Gastroesophageal sphincter (tissue), 4 donors: ENCODE measurements at regions not wholly inside any gene's neighbourhood (a gene's known extent, or its start where the extent isn't known, plus 50 kb on each side); places are given as distances from the start of the nearest gene placed in this dataset.
"Not testable (repeated sequence)": the region's sequence is repeated elsewhere in the genome, so short reads cannot be mapped to it uniquely, and the experiment has no call there.

Experiments used
- ATAC-seq: fragments of 150-250 bp; one replicate; pipeline ENCODE4 v1.9.1; 2016; ENCODE audit warnings: mild to moderate bottlenecking, moderate library complexity
- H3K27ac ChIP-seq, 4 donors: fragments of 200-600 bp; sonication (generic) in 3 of 4; 1 replicate in 3 of 4; 2 replicates in 1 of 4; pipeline ENCODE4 v1.5.1; 2016 to 2019
- H3K27me3 ChIP-seq: fragments of 200-600 bp; sonication (generic); one replicate; pipeline ENCODE4 v1.5.1; 2019
- H3K36me3 ChIP-seq, 2 donors: fragments of 200-600 bp; sonication (generic); one replicate each; pipeline ENCODE4 v1.5.1; 2019; ENCODE audit warnings: control low read depth in 1 of 2
- H3K4me1 ChIP-seq, 3 donors: fragments of 200-600 bp; sonication (generic); 1 replicate in 2 of 3; 2 replicates in 1 of 3; pipeline ENCODE4 v1.5.1; 2016 to 2019; ENCODE audit warnings: control low read depth in 2 of 3
- H3K4me3 ChIP-seq, 2 donors: fragments of 200-600 bp; sonication (generic); one replicate each; pipeline ENCODE4 v1.5.1; 2019; ENCODE audit warnings: mild to moderate bottlenecking in 1 of 2, moderate library complexity in 1 of 2
- H3K9me3 ChIP-seq, 3 donors: fragments of 200-600 bp; sonication (generic); one replicate each; pipeline ENCODE4 v1.5.1; 2017 to 2019; ENCODE audit warnings: control low read depth in 2 of 3
- EP300 ChIP-seq: sonication (generic); formaldehyde crosslinking; IDR thresholded peaks from one replicate; pipeline ENCODE4 v1.6.1; 2017; ENCODE audit warnings: antibody characterized with exemption, mild to moderate bottlenecking
- POLR2A ChIP-seq, 2 donors: fragments of 450-650 bp; IDR thresholded peaks; one replicate each; pipeline ENCODE4 v1.6.1; 2017; ENCODE audit warnings: antibody characterized with exemption in 2 of 2, mild to moderate bottlenecking in 2 of 2, moderate library complexity in 1 of 2
- POLR2AphosphoS5 ChIP-seq: sonication (generic); formaldehyde crosslinking; IDR thresholded peaks from one replicate; pipeline ENCODE4 v1.6.1; 2017; ENCODE audit warnings: antibody characterized with exemption
- WGBS, 2 donors: methylation state at CpG; one replicate each; pipeline ENCODE4 v1.1.5; 2018; ENCODE audit warnings: low coverage in 1 of 2; 5-methylcytosine and 5-hydroxymethylcytosine counted together
- TF ChIP-seq, protein P1 (sequence below), 4 experiments: fragments of 200-600 bp in 2 of 4; fragments of 450-650 bp in 2 of 4; sonication (generic) in 1 of 4; IDR thresholded peaks; one replicate each; pipeline ENCODE4 v1.5.1; 2017 to 2019; ENCODE audit warnings: antibody characterized with exemption in 4 of 4, mild to moderate bottlenecking in 2 of 4, moderate library complexity in 2 of 4

- no peaks in the 10 kb centered on the region for H3K4me1 ChIP-seq
- ATAC-seq: no peak
- H3K27ac ChIP-seq: no peak overlapping the region
- H3K9me3 ChIP-seq: no peaks in the 10 kb centered on the region
- WGBS, 2 donors: 33 to 35% methylated on average over 3 of the region's 3 CpGs
- no peak for TF ChIP-seq POLR2AphosphoS5
- no peak for TF ChIP-seq POLR2A (IDR thresholded peaks at IDR 0.05)
- no peak for TF ChIP-seq EP300
- TF ChIP-seq, protein P1, sequence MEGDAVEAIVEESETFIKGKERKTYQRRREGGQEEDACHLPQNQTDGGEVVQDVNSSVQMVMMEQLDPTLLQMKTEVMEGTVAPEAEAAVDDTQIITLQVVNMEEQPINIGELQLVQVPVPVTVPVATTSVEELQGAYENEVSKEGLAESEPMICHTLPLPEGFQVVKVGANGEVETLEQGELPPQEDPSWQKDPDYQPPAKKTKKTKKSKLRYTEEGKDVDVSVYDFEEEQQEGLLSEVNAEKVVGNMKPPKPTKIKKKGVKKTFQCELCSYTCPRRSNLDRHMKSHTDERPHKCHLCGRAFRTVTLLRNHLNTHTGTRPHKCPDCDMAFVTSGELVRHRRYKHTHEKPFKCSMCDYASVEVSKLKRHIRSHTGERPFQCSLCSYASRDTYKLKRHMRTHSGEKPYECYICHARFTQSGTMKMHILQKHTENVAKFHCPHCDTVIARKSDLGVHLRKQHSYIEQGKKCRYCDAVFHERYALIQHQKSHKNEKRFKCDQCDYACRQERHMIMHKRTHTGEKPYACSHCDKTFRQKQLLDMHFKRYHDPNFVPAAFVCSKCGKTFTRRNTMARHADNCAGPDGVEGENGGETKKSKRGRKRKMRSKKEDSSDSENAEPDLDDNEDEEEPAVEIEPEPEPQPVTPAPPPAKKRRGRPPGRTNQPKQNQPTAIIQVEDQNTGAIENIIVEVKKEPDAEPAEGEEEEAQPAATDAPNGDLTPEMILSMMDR (IDR thresholded peaks at IDR 0.05): peak in 2 of 4 experiments; percentile 15 to 29
- no peaks in the 10 kb centered on the region for H3K36me3 ChIP-seq
- no peak overlapping the region for H3K4me3 ChIP-seq
- no peaks in the 10 kb centered on the region for H3K27me3 ChIP-seq
These were observed 408.6 kb upstream of the ADGRB3 start for GRCh38 chr6:68226460-68226859.

GRCh38 chr6:68225729-68226128, 409.4 kb upstream of the ADGRB3 start:
- no peak for ATAC-seq
- no peak overlapping the region for H3K4me3 ChIP-seq
- no peaks in the 10 kb centered on the region for H3K9me3 ChIP-seq
- H3K4me1 ChIP-seq: no peaks in the 10 kb centered on the region
- no peaks in the 10 kb centered on the region for H3K27me3 ChIP-seq
- no peak overlapping the region for H3K27ac ChIP-seq
- TF ChIP-seq, protein P1 (IDR thresholded peaks at IDR 0.05): no peak
- TF ChIP-seq POLR2AphosphoS5: no peak
- TF ChIP-seq POLR2A (IDR thresholded peaks at IDR 0.05): no peak
- no peak for TF ChIP-seq EP300
- no peaks in the 10 kb centered on the region for H3K36me3 ChIP-seq

- WGBS, 2 donors: 55 to 76% methylated on average over 2 of the region's 2 CpGs
- Histone ChIP-seq H3K27me3 (no peaks in the 10 kb centered on the region), H3K9me3 (peaks cover 0 to 18% (median 0%) of the 10 kb centered on the region in 3 donors), H3K4me1 (no peaks in the 10 kb centered on the region), H3K27ac (no peak overlapping the region), H3K36me3 (no peaks in the 10 kb centered on the region), H3K4me3 (no peak overlapping the region)
- TF ChIP-seq EP300 (no peak), POLR2AphosphoS5 (no peak), POLR2A (IDR thresholded peaks at IDR 0.05) (no peak)
- TF ChIP-seq, protein P1 (IDR thresholded peaks at IDR 0.05): no peak
- no peak for ATAC-seq
These were observed 423.8 kb upstream of the ADGRB3 start for GRCh38 chr6:68211242-68211795.

GRCh38 chr6:68207612-68208011, 427.5 kb upstream of the ADGRB3 start:
- ATAC-seq, H3K27ac ChIP-seq, H3K4me3 ChIP-seq, H3K4me1 ChIP-seq, H3K27me3 ChIP-seq, H3K36me3 ChIP-seq: not testable (repeated sequence)
- H3K9me3 ChIP-seq: peaks cover 0 to 14% (median 0%) of the 10 kb centered on the region in 3 donors

DNA sequence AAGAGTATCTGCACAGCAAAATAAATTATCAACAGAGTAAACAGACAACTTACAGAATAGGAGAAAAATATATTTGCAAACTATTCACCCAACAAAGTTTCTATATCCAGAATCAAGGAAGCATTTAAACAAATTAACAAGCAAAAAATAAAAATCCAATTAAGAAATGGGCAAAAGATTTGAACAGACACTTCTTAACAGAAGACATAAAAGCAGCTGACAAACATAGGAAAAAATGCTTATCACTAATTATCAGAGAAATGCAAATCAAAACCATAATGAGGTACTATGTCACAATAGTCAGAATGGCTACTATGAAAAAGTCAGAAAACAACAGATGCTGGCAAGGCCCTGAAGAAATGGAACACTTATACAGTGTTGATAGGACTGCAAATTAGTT, 434.2 kb upstream of the ADGRB3 start:
- no peak overlapping the region for H3K4me3 ChIP-seq
- TF ChIP-seq EP300: no peak
- no peak for TF ChIP-seq POLR2AphosphoS5
- no peak for TF ChIP-seq POLR2A (IDR thresholded peaks at IDR 0.05)
- ATAC-seq: no peak
- no peak overlapping the region for H3K27ac ChIP-seq
- peaks cover 0 to 13% (median 0%) of the 10 kb centered on the region in 3 donors for H3K9me3 ChIP-seq
- no peaks in the 10 kb centered on the region for H3K36me3 ChIP-seq
- H3K27me3 ChIP-seq: no peaks in the 10 kb centered on the region
- no peaks in the 10 kb centered on the region for H3K4me1 ChIP-seq

GRCh38 chr6:68197356-68197755, 437.7 kb upstream of the ADGRB3 start:
- peaks cover 0 to 13% (median 0%) of the 10 kb centered on the region in 3 donors for H3K9me3 ChIP-seq
- WGBS, 2 donors: 41 to 80% methylated on average over 1 of the region's 1 CpG
- no peak overlapping the region for H3K27ac ChIP-seq
- H3K36me3 ChIP-seq: no peaks in the 10 kb centered on the region
- no peak overlapping the region for H3K4me3 ChIP-seq
- no peak for ATAC-seq
- H3K27me3 ChIP-seq: no peaks in the 10 kb centered on the region
- TF ChIP-seq POLR2A (IDR thresholded peaks at IDR 0.05): no peak
- TF ChIP-seq, protein P1 (IDR thresholded peaks at IDR 0.05): no peak
- H3K4me1 ChIP-seq: no peaks in the 10 kb centered on the region
